Stimulated activated CD8-positive, alpha-beta memory T cell treated with anti-CD3 and anti-CD28 coated beads, Interleukin-4, amount 100 ng/mL, for 48 hours (primary cell): ENCODE measurements at regions not wholly inside any gene's neighbourhood (a gene's known extent, or its start where the extent isn't known, plus 50 kb on each side); places are given as distances from the start of the nearest gene placed in this dataset.
"Not testable (repeated sequence)": the region's sequence is repeated elsewhere in the genome, so short reads cannot be mapped to it uniquely, and the experiment has no call there.

Experiments used
- DNase-seq: peaks from one replicate; pipeline ENCODE4 v3.0.0-alpha.2; 2020

- no peak for DNase-seq
Measured at GRCh38 chr13:48583859-48584311, 51.0 kb upstream of the RCBTB2 start.

GRCh38 chr13:48585456-48585840, 52.6 kb upstream of the RCBTB2 start:
- no peak for DNase-seq

GRCh38 chr13:48586591-48587103, 53.8 kb upstream of the RCBTB2 start:
- DNase-seq, result no peak

DNA sequence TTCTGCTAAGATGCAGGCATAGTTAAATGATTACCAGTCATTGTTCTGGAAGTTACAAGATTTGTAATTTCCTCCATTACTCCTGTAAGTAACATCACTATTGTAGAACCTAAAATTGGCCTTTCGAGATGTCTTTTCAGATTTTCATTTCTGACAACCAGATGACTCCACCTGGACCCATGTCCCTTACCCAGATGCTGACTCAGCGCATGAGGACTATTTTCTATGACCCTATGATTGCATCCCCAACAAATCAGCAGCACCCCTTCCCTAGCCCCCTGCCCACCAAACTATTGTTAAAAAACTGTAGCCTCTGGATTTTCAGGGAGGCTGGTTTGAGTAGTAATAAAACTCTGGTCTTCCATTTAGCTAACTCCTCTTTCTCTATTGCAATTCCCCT, 55.2 kb upstream of the RCBTB2 start:
- DNase-seq, result no peak

- DNase-seq, result no peak
Measured at GRCh38 chr13:48590141-48590901, 57.4 kb upstream of the RCBTB2 start.

GRCh38 chr13:48591124-48591872, 58.4 kb upstream of the RCBTB2 start:
- DNase-seq, result not testable (repeated sequence)

DNA sequence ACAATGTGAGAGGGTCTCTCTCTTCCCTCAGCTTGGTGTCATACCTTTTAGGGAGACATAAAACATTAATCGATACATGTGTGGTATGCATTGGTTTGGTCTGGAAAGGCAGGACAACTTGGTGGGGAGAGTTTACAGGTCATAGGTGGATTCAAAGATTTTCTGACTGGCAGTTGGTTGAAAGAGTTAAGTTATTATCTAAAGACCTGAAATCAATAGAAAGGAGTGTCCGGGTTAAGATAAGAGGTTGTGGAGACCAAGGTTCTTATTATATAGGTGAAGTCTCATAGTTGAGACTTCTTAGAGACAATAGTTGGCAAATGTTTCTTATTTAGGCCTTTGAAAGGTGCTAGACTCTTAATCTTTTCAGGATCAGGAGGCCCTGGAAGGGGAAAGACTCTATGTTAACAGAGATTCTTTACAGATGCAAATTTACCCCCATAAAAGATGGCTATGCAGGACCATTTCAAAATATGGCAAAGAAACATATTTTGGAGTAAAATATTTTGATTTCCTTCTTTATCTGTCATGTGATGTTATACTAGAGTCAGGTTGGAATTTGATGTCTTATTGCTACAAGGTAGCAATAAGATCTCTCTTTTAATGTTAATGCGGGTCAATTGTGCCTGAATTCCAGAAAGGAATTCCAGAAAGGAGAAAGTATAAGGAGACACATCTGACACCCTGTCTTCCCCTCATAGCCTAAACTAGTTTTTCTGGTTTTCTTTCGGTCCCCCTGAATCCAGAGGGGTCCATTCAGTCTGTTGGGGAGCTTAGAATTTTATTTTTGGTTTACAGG, 59.2 kb upstream of the RCBTB2 start:
- no peak for DNase-seq

DNA sequence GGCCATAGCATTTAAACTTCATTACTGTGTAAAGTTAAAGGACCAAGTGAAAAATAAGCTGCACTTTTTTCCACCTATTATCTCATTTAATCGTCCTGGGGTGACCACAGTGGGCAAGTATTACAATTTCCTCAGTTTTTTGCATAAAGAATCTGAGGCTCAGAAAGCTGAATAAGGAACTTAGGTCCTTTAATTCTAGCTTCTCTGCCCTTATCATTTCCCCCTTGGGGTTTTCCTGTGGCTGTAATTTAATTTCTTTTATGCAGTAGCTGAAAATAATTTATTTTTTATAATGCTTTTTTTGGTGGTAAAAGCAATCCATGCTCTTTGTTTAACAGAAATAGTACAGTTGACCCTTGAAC, 59.8 kb upstream of the RCBTB2 start:
- no peak for DNase-seq

- no peak for DNase-seq
Measured at GRCh38 chr13:48593536-48593935, 60.2 kb upstream of the CYSLTR2 start.

DNA sequence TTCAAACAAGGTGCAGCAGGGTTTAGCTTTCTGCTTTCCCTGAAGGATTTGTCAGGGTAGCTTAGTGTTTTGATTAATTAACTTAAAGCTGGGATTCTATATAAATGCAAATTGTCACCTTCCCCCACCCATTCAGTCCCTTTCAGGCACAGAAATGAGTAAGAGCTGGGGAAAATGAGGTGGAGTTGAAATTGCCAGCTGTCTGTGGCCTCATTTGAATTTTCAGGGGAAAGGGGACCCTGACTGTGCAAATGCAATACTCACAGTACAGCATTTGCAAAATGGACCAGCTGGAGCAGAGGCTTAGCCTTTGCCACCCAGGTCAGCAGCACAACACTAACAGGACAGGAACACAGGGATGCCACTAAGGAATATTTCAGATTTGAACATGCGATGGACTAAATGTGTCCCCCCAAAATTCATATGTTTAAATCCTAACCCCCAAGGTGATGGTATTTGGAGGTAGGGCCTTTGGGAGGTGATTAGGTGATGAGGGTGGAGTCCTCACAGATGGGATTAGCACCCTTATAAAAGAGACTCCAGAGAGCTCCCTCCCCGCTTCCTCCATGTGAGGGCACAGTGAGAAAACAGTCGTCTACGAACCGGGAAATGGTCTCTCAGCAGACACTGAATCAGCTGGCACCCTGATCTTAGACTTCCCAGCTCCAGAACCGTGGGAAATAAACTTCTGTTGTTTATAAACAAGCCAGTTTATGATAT, 59.5 kb upstream of the CYSLTR2 start:
- no peak for DNase-seq

DNA sequence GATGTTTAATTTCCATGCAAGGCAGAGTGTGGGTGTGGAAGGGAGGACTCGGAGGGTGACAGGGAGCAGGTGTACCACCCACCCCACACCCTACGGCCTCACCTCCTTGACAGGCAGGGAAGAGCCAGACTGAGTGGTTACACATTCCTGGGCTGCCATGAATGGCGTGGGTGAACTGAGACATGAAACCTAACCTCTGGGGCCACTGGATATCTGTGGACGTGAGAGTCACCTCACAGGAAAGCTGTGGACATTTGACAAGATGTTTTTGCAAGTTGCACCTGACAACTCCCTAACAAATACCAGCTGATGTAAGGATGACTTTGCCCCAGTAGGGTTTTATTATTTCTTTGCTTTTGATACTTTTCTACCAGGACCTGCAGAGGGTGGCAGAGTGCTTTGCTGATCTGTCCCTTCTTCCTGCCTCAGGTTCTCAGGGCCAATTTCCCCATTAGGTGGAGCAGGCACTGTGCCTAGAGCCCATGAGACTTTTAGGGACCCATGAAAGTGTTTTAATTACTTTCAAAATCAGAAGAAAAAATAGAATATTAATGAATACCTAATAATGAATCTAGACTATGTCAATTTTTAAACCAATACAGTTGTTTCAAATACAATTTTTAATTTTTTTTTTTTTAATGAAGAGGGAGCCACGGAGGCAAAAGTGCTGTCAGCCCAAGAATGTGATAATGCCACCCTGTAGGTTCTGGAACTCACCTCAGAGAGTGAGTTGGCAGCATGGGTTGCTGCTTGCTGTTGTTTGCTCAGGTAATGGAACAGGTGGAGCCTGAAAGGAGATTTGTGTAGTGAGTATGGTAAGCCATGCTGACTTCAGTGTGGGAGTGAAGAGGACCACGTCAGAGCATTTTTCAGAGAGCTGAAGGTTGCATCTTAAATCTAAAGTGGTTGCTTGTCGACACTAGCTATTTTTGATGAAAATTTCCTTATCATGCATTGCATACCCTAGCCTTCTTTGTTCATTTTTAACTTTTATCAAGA, 58.0 kb upstream of the CYSLTR2 start:
- peak; percentile 55 for DNase-seq

DNA sequence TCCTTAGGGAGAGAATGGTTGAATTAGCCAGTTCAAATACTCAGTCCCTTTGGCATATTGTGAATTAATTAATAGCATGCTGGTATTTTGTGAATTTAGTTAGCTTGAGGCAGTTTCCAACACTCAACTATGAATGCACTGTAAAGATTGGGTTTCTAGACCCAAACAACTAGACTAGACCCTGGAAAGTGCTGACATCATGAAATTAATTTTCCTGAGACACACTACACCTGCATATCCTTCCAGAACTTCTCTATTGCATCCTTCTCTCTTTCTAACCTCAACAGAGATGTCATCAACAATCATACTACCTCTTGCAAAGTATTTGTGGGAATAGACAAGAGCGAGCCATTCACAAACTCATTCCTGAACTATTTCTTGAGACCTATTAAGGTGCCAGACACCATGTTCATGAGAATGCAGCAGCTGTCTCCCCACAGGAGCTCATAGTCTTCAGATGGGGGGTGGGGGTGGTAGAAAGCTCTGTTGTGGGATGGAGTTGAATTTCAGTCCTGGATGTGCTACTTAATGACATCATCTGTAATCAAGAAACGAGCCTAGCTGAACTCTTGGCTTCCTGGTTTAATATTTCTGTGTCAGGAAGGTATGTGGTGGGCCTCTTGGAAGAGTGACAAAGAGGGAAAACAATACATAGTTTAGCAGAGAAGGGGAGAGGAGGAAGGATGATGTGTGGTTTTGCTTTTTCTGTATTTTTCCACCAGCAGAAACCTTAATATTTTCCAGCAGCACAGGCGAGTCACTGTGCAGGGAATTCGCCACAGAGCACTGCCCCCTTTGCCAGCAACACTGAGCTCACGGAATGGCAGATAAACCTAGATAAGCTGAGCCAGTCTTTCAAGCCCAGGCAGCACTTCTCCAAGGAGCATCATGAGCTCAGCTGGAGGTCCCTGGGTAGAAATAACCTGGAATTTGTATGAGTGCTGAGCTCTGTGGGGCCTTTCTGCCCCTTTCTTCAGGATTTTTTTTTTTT, 53.1 kb upstream of the CYSLTR2 start:
- DNase-seq, result no peak

GRCh38 chr13:48602296-48603016, 51.3 kb upstream of the CYSLTR2 start:
- no peak for DNase-seq

DNA sequence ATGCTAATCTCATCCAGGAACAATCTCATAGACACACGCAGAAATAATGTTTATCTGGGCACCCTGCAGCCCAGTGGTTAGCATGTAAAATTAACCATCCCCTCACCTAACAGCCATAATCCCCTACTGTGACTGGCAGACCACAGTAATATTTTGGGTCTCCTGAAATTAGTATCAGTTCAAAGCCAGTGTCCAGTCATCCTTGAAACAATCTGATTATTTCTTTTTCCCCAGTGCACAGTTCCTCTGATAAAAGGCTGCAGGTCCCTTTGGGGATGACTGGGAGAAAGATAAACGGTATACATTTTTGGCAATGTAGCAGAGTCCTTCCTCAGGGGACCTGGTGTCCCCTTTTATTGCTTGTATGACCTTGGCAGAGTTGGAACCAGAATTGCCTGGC, 50.4 kb upstream of the CYSLTR2 start:
- no peak for DNase-seq
